OCI-LY7 (cell line): ENCODE measurements at regions not wholly inside any gene's neighbourhood (a gene's known extent, or its start where the extent isn't known, plus 50 kb on each side); places are given as distances from the start of the nearest gene placed in this dataset.

Source experiments
- BruUV-seq: library from RNA; stranded (reverse); fragments of 400-500 nt; replicated peaks from 2 replicates; lab custom pipeline; 2021; lab: Mats Ljungman, UMichigan
- CTCF ChIA-PET: fragments of 300-600 bp; sonication (Branson Sonifier 250); formaldehyde crosslinking; loops from one replicate; lab custom pipeline; 2022; ENCODE audit warnings: antibody characterized with exemption; ENCODE audit not compliant: unreplicated experiment; lab: Charles Lee
- POLR2A ChIA-PET: fragments of 300-600 bp; sonication (Branson Sonifier 250); formaldehyde crosslinking; loops from one replicate; lab custom pipeline; 2022; ENCODE audit warnings: antibody characterized with exemption; lab: Charles Lee
- DNase-seq: peaks from one replicate; pipeline ENCODE4 v3.0.0-alpha.2; 2015; ENCODE audit warnings: low spot score
- H2AFZ ChIP-seq: fragments of 200-600 bp; sonication (generic), shearing (Covaris generic); 2 replicates; pipeline ENCODE4 v1.6.1; 2014; ENCODE audit warnings: mild to moderate bottlenecking, antibody characterized with exemption, low read length, moderate library complexity
- H3K27ac ChIP-seq: fragments of 200-600 bp; sonication (generic); 2 replicates; pipeline ENCODE4 v1.5.1; 2014; ENCODE audit warnings: mixed run types, low read depth, mild to moderate bottlenecking, moderate library complexity, low read length, inconsistent platforms; ENCODE audit not compliant: poor library complexity, severe bottlenecking
- H3K36me3 ChIP-seq: fragments of 200-600 bp; sonication (generic); 2 replicates; pipeline ENCODE4 v1.6.1; 2014; ENCODE audit warnings: mild to moderate bottlenecking, antibody characterized with exemption, low read length, moderate library complexity, mixed read lengths; ENCODE audit not compliant: insufficient read depth
- H3K4me1 ChIP-seq: fragments of 200-600 bp; sonication (generic); 2 replicates; pipeline ENCODE4 v1.5.1; 2014; ENCODE audit warnings: mild to moderate bottlenecking, low read length; ENCODE audit not compliant: insufficient read depth, poor library complexity, severe bottlenecking
- H3K4me2 ChIP-seq: fragments of 200-600 bp; sonication (generic); 2 replicates; pipeline ENCODE4 v1.6.1; 2014; ENCODE audit warnings: mild to moderate bottlenecking, low read length
- H3K4me3 ChIP-seq: fragments of 200-600 bp; sonication (generic); 2 replicates; pipeline ENCODE4 v1.5.1; 2014; ENCODE audit warnings: mild to moderate bottlenecking, low read depth, low read length; ENCODE audit not compliant: poor library complexity, severe bottlenecking
- H3K79me2 ChIP-seq: fragments of 200-600 bp; sonication (generic); 2 replicates; pipeline ENCODE4 v1.6.1; 2016; ENCODE audit warnings: low read depth, mild to moderate bottlenecking, low read length, moderate library complexity, mixed read lengths; ENCODE audit not compliant: insufficient read depth
- H3K9me2 ChIP-seq: fragments of 200-600 bp; sonication (generic); 2 replicates; pipeline ENCODE4 v1.6.1; 2016; ENCODE audit warnings: mild to moderate bottlenecking, low read length, mixed read lengths; ENCODE audit not compliant: insufficient read depth
- H3K9me3 ChIP-seq: fragments of 200-600 bp; sonication (generic); 2 replicates; pipeline ENCODE4 v1.6.1; 2014; ENCODE audit warnings: mild to moderate bottlenecking, mixed run types, low read length, mixed read lengths
- H4K20me1 ChIP-seq: fragments of 200-600 bp; sonication (generic); 2 replicates; pipeline ENCODE4 v1.6.1; 2014; ENCODE audit warnings: mild to moderate bottlenecking, antibody characterized with exemption, low read length, moderate library complexity, mixed read lengths; ENCODE audit not compliant: insufficient read depth
- CTCF ChIP-seq: fragments of 200-600 bp; sonication (generic); conservative IDR thresholded peaks from 2 replicates; pipeline ENCODE4 v1.5.1; 2014; ENCODE audit warnings: mild to moderate bottlenecking, antibody characterized with exemption, low read length, moderate library complexity, mixed read lengths
- EZH2phosphoT487 ChIP-seq: fragments of 200-600 bp; sonication (generic); IDR thresholded peaks from 2 replicates; pipeline ENCODE4 v1.6.1; 2018; ENCODE audit warnings: low read depth, borderline replicate concordance, mild to moderate bottlenecking, mixed run types, antibody characterized with exemption, low read length, moderate library complexity, mixed read lengths
- intact Hi-C: fragments of 100-400 bp; cut with micrococcal nuclease; formaldehyde crosslinking; loops from one replicate; pipeline ENCODE4 v1.10.0; 2022; ENCODE audit not compliant: unreplicated experiment

DNA sequence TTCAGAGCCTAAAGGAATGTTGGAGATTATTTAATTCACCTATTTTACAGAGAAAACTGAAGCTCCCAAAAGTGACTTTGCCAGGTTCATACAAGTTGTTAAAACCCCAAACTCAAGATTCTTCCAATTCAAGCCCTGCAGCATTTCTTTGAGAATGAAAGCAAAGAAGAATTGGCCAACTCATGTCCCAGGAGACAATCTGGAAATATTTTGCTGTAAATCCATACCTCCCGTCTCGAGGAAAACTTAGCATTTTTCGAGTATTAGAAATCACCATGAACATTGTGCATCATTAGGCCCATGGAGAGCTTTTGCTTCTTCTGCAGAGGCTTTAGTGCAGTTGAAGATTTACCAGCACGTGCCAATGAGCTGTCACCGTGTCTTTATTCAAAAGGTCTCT, 176.4 kb upstream of the KCNJ16 start:
- no TSS peak for BruUV-seq
- intact Hi-C loops: no loop called here

GRCh38 chr17:69900101-69900500, 174.9 kb upstream of the KCNJ16 start:
- no TSS peak for BruUV-seq
- no peak overlapping the region for H3K27ac ChIP-seq
- H2AFZ ChIP-seq: no peak overlapping the region
- intact Hi-C loops: no loop called here
- ChIA-PET POLR2A (no interaction called here), CTCF (no interaction called here)
- H3K9me3 ChIP-seq: no peaks in the 10 kb centered on the region
- H3K36me3 ChIP-seq: no peaks in the 10 kb centered on the region
- H3K4me1 ChIP-seq: no peaks in the 10 kb centered on the region
- DNase-seq: no peak
- no peak overlapping the region for H3K4me3 ChIP-seq
- TF ChIP-seq CTCF (no peak), EZH2phosphoT487 (no peak)
- no peaks in the 10 kb centered on the region for H3K79me2 ChIP-seq
- H4K20me1 ChIP-seq: no peaks in the 10 kb centered on the region
- H3K4me2 ChIP-seq: no peak overlapping the region
- no peaks in the 10 kb centered on the region for H3K9me2 ChIP-seq

More for the DNA sequence above, 176.4 kb upstream of the KCNJ16 start:
- Histone ChIP-seq H3K9me3 (no peaks in the 10 kb centered on the region), H3K27ac (no peak overlapping the region), H3K4me2 (no peak overlapping the region), H3K36me3 (no peaks in the 10 kb centered on the region), H3K79me2 (no peaks in the 10 kb centered on the region), H3K4me1 (no peaks in the 10 kb centered on the region), H3K4me3 (no peak overlapping the region), H4K20me1 (no peaks in the 10 kb centered on the region), H2AFZ (no peak overlapping the region), H3K9me2 (no peaks in the 10 kb centered on the region)
- no peak for DNase-seq
- ChIA-PET POLR2A (interaction anchor here (0.6 kb wide), 2 partner anchors 17 to 197 kb away, joined by 3 to 6 read pairs; no protein-coding TSS in a partner anchor), CTCF (no interaction called here)
- TF ChIP-seq EZH2phosphoT487: no peak
- TF ChIP-seq CTCF: no peak

DNA sequence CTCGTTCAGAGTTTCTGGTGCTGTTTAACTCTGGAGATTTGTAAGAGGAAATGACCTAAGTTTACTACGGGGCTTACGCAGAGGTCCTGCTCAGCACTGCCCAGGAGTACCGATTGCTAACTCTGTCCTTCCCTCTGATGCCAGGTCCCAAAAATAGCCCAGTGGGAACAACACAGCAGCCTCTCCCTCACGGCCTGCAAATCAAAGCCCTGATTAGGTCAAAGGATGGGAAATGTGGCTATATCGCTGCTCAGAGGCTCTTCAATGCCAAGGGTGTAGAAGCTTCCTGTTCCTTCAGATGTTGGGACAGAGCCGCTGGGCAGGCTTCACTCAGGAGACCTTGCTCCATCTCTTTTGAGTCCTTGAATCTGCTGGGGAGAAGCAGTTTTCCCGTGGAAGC, 174.2 kb upstream of the KCNJ16 start:
- Histone ChIP-seq H3K9me2 (no peaks in the 10 kb centered on the region), H4K20me1 (no peaks in the 10 kb centered on the region), H3K9me3 (no peaks in the 10 kb centered on the region), H3K36me3 (no peaks in the 10 kb centered on the region), H3K79me2 (no peaks in the 10 kb centered on the region), H3K27ac (no peak overlapping the region), H3K4me1 (no peaks in the 10 kb centered on the region), H2AFZ (no peak overlapping the region), H3K4me3 (no peak overlapping the region), H3K4me2 (no peak overlapping the region)
- no peak for DNase-seq
- BruUV-seq: no TSS peak
- ChIA-PET CTCF (no interaction called here), POLR2A (no interaction called here)
- TF ChIP-seq CTCF (no peak), EZH2phosphoT487 (no peak)
- intact Hi-C loops: no loop called here
